HEK293 (cell line): ENCODE measurements at regions not wholly inside any gene's neighbourhood (a gene's known extent, or its start where the extent isn't known, plus 50 kb on each side); places are given as distances from the start of the nearest gene placed in this dataset.

ENCODE experiments used
- ZNF10 ChIP-seq: fragments of 450-650 bp; formaldehyde crosslinking; IDR thresholded peaks from 2 replicates; pipeline ENCODE4 v1.5.1; 2017; ENCODE audit warnings: missing biosample characterization, missing genetic modification characterization
- ZNF155 ChIP-seq: fragments of 450-650 bp; formaldehyde crosslinking; IDR thresholded peaks from 2 replicates; pipeline ENCODE4 v1.5.1; 2016; ENCODE audit warnings: missing biosample characterization, missing genetic modification characterization
- ZNF221 ChIP-seq: fragments of 450-650 bp; formaldehyde crosslinking; IDR thresholded peaks from 2 replicates; pipeline ENCODE4 v1.5.1; 2017; ENCODE audit warnings: missing biosample characterization, missing genetic modification characterization, borderline replicate concordance
- TF ChIP-seq, protein P1 (sequence below): fragments of 450-650 bp; formaldehyde crosslinking; IDR thresholded peaks from 2 replicates; pipeline ENCODE4 v1.5.1; 2017; ENCODE audit warnings: missing biosample characterization, missing genetic modification characterization
- TF ChIP-seq, protein P2 (sequence below): fragments of 450-650 bp; formaldehyde crosslinking; IDR thresholded peaks from 2 replicates; pipeline ENCODE4 v1.5.1; 2016; ENCODE audit warnings: missing biosample characterization, missing genetic modification characterization
- TF ChIP-seq, protein P3 (sequence below): fragments of 450-650 bp; formaldehyde crosslinking; IDR thresholded peaks from 2 replicates; pipeline ENCODE4 v1.5.1; 2016; ENCODE audit warnings: missing biosample characterization, missing genetic modification characterization

DNA sequence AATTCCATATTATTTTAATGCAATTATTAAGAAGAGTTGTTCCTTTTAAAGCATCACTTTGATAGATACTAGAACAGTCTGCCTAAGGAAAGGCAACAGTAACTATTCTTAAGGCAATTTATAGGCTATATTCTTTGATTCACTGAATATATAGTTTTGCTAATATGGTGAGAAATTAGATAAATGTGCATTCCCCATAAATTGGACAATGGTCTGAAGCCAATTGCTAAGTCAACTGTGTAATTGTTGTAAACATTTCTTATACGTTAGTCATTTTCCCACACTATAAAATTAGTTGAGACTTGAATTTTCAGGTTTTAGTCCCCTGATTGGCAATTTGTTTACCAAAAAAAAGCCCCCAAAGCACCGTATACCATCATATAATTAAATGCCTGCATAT, 263.0 kb upstream of the NECTIN3 start:
- TF ChIP-seq, protein P1, sequence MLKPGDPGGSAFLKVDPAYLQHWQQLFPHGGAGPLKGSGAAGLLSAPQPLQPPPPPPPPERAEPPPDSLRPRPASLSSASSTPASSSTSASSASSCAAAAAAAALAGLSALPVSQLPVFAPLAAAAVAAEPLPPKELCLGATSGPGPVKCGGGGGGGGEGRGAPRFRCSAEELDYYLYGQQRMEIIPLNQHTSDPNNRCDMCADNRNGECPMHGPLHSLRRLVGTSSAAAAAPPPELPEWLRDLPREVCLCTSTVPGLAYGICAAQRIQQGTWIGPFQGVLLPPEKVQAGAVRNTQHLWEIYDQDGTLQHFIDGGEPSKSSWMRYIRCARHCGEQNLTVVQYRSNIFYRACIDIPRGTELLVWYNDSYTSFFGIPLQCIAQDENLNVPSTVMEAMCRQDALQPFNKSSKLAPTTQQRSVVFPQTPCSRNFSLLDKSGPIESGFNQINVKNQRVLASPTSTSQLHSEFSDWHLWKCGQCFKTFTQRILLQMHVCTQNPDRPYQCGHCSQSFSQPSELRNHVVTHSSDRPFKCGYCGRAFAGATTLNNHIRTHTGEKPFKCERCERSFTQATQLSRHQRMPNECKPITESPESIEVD: no peak
- TF ChIP-seq, protein P2, sequence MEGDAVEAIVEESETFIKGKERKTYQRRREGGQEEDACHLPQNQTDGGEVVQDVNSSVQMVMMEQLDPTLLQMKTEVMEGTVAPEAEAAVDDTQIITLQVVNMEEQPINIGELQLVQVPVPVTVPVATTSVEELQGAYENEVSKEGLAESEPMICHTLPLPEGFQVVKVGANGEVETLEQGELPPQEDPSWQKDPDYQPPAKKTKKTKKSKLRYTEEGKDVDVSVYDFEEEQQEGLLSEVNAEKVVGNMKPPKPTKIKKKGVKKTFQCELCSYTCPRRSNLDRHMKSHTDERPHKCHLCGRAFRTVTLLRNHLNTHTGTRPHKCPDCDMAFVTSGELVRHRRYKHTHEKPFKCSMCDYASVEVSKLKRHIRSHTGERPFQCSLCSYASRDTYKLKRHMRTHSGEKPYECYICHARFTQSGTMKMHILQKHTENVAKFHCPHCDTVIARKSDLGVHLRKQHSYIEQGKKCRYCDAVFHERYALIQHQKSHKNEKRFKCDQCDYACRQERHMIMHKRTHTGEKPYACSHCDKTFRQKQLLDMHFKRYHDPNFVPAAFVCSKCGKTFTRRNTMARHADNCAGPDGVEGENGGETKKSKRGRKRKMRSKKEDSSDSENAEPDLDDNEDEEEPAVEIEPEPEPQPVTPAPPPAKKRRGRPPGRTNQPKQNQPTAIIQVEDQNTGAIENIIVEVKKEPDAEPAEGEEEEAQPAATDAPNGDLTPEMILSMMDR: no peak
- no peak for TF ChIP-seq ZNF10 (tag by site-specific recombination)
- TF ChIP-seq ZNF155 (tag by site-specific recombination): no peak
- no peak for TF ChIP-seq ZNF221 (tag by site-specific recombination)
- TF ChIP-seq, protein P3, sequence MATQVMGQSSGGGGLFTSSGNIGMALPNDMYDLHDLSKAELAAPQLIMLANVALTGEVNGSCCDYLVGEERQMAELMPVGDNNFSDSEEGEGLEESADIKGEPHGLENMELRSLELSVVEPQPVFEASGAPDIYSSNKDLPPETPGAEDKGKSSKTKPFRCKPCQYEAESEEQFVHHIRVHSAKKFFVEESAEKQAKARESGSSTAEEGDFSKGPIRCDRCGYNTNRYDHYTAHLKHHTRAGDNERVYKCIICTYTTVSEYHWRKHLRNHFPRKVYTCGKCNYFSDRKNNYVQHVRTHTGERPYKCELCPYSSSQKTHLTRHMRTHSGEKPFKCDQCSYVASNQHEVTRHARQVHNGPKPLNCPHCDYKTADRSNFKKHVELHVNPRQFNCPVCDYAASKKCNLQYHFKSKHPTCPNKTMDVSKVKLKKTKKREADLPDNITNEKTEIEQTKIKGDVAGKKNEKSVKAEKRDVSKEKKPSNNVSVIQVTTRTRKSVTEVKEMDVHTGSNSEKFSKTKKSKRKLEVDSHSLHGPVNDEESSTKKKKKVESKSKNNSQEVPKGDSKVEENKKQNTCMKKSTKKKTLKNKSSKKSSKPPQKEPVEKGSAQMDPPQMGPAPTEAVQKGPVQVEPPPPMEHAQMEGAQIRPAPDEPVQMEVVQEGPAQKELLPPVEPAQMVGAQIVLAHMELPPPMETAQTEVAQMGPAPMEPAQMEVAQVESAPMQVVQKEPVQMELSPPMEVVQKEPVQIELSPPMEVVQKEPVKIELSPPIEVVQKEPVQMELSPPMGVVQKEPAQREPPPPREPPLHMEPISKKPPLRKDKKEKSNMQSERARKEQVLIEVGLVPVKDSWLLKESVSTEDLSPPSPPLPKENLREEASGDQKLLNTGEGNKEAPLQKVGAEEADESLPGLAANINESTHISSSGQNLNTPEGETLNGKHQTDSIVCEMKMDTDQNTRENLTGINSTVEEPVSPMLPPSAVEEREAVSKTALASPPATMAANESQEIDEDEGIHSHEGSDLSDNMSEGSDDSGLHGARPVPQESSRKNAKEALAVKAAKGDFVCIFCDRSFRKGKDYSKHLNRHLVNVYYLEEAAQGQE: no peak
